GM12801 (cell line): ENCODE measurements at regions not wholly inside any gene's neighbourhood (a gene's known extent, or its start where the extent isn't known, plus 50 kb on each side); places are given as distances from the start of the nearest gene placed in this dataset.

ENCODE experiments used
- CTCF ChIP-seq: IDR thresholded peaks from one replicate; pipeline ENCODE4 v1.5.1; 2011; ENCODE audit warnings: control low read depth; ENCODE audit not compliant: insufficient read length; ENCODE audit errors: extremely low read depth

GRCh38 chr15:79211481-79211880 is 71.0 kb upstream of the ANKRD34C start:
- no peak for TF ChIP-seq CTCF

DNA sequence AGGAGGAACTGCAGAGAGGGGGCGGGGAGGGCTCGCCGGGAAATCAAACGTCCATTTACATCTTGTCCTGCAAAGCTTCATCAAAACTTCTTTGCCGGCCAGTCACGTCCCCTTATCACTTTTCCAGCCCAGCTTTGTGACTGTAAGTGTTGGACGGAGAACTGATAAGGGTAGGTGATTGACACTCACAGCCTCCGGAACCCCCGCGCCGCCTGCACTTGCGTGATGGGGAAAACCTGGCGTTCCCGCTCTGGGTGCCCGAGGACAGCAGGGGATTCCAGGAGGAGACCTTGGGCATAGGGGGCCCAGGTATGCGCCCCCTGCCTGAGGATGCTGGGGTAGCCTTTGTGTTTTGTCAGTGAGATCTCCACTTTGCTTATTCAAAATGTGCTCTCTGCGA is 72.8 kb upstream of the ANKRD34C start:
- TF ChIP-seq CTCF, result no peak

- TF ChIP-seq CTCF, result no peak
Observed at GRCh38 chr15:79209116-79209515, 73.4 kb upstream of the ANKRD34C start.

DNA sequence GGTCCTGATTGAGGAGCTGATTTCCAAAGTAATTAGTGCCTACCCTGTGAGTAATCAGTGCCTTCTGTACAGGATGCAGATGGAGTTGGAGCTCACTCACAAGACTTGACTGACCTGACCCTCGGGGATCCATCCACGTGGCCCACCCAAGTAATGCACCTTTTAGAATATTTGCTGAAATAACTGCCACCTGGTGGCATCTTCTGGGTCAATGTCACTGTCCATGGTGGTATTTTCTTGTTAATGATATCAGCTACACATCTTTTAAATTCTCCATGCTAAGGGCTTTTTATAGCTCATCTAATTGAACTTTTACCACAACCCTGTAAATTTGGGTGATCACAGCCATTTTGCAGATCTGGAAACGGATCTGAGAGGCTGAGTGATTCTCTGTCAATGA is 74.3 kb upstream of the ANKRD34C start:
- no peak for TF ChIP-seq CTCF

DNA sequence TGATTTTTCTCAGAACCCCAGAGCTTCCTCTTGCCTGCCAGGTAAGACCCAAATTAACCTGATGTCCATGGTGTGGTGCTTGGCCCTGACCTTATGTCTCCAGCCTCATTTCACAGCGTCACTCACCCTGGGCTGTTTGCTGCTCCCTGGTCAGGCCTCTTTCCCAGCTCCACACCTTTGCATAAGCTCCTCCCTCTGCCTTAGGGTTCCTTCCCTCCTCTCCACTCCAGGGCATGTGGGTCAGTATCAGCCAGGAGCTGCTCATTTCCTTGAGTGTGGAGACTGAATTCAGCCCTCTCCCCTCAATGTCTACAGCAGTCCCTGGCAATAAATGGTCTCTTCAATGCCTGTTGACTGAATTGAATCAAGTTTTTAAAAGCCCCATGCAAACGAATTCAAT is 75.6 kb upstream of the ANKRD34C start:
- TF ChIP-seq CTCF, result no peak

DNA sequence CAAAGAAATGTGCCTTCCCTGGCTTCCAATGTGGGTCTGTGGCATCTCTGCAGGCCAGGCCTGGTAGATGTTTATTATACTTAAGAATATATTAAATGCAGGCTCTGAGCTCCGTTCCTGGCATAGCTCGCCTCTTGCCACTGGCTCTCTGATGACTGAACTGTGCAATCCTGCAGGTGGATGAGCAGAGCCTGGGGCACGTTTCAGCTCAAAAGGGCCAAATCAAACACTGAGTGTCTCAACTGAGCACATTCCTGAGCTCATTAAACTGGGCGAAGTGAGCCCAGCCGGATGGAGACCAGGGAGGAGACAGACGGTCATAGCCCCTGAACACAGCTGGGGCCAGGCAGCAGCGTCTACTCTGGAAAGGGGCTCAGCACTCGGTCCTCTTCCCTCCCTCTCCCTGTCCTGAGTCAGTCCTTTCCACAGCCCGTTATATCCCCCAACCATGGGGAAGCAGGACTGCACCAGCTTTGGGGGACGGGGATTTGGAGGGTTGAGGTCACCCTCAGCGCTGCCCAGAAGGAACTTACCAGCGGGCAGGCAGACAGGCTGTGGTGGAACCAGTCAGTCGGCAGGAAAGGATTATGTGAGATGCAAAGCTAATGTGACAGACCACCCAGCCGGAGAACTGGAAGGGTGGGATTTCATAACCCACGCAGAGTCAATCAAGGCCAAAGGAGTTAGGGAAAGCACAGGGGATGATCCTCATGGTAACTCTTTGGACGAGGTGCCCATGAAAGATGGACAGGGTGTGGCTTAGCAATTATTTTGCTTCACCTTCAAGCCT is 77.4 kb upstream of the ANKRD34C start:
- no peak for TF ChIP-seq CTCF

DNA sequence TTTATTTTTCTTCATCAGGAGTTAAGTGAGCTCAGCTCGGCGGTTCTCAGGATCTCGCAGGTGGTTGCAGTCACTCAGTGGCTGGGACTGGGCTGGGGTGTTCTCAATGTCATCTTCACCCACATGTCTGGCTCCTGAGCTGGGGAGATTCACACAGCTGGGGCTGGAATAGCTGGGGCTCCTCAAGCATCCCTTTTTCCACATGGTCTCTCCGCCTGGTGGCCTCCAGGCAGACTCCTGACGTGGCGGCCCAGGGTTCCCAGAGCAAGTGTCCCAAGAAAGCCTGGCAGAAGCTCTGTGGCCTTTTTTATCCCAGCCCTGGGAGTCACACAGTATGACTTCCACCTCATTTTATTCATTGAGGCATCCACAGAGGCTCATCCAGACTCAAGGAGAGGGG is 84.1 kb upstream of the ANKRD34C start:
- TF ChIP-seq CTCF, result no peak

DNA sequence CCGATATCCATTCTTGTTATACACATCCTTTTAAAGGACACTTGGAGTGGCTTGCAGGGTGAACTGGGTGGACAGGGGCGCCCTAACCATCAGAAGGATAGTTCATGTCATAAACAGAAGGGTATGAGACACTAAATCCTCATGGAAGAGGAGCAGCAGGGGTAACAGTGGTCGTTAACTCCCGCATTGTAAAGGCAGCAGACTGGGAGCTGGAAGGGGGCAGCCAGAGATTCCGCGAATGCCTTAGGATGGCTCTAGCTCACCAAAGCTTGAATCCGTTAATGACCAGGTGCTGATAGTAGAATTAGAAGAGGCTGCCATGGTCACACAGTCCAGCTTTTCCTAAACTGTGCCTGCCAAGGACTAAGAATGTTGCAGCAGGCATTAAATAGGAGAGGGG is 85.2 kb upstream of the ANKRD34C start:
- no peak for TF ChIP-seq CTCF
